ENCODE measurements at regions not wholly inside any gene's neighbourhood (a gene's known extent, or its start where the extent isn't known, plus 50 kb on each side); places are given as distances from the start of the nearest gene placed in this dataset.

GRCh38 chr6:14814016-14814415 is 431.9 kb upstream of the JARID2 start:
- Histone ChIP-seq H3K4me1 (no peaks in the 10 kb centered on the region), H3K4me3 (ENCODE audit: low read depth, low read length) (no peak overlapping the region), H3K27ac (no peak overlapping the region), H3K9me3 (ENCODE audit: control insufficient read depth, low read length) (no peaks in the 10 kb centered on the region), H3K9ac (no peak overlapping the region), H3K4me2 (ENCODE audit: low read length) (no peak overlapping the region), H3K36me3 (ENCODE audit: control insufficient read depth, insufficient read depth, low read length) (no peaks in the 10 kb centered on the region), H2AFZ (no peak overlapping the region), H3K27me3 (ENCODE audit: control insufficient read depth, insufficient read depth, low read length) (no peaks in the 10 kb centered on the region), H3K79me2 (no peaks in the 10 kb centered on the region)
- TF ChIP-seq CTCF (IDR thresholded peaks at IDR 0.05): no peak

- no peaks in the 10 kb centered on the region for H3K4me1 ChIP-seq
- no peaks in the 10 kb centered on the region for H3K9me3 ChIP-seq (ENCODE audit: control insufficient read depth, low read length)
- H3K36me3 ChIP-seq (ENCODE audit: control insufficient read depth, insufficient read depth, low read length): no peaks in the 10 kb centered on the region
- no peak overlapping the region for H3K4me2 ChIP-seq (ENCODE audit: low read length)
- no peaks in the 10 kb centered on the region for H3K79me2 ChIP-seq
- H3K27me3 ChIP-seq (ENCODE audit: control insufficient read depth, insufficient read depth, low read length): no peaks in the 10 kb centered on the region
- no peak for TF ChIP-seq CTCF (IDR thresholded peaks at IDR 0.05)
- no peak overlapping the region for H2AFZ ChIP-seq
- H3K27ac ChIP-seq: no peak overlapping the region
- no peak overlapping the region for H3K9ac ChIP-seq
- no peak overlapping the region for H3K4me3 ChIP-seq (ENCODE audit: low read depth, low read length)
Measured at GRCh38 chr6:14816116-14816859, 429.6 kb upstream of the JARID2 start.

GRCh38 chr6:14817074-14817473 is 428.8 kb upstream of the JARID2 start:
- Histone ChIP-seq H3K4me2 (ENCODE audit: low read length) (no peak overlapping the region), H3K9ac (no peak overlapping the region), H3K27me3 (ENCODE audit: control insufficient read depth, insufficient read depth, low read length) (no peaks in the 10 kb centered on the region), H3K27ac (no peak overlapping the region), H3K36me3 (ENCODE audit: control insufficient read depth, insufficient read depth, low read length) (no peaks in the 10 kb centered on the region), H3K9me3 (ENCODE audit: control insufficient read depth, low read length) (no peaks in the 10 kb centered on the region), H2AFZ (no peak overlapping the region), H3K4me3 (ENCODE audit: low read depth, low read length) (no peak overlapping the region), H3K79me2 (no peaks in the 10 kb centered on the region), H3K4me1 (no peaks in the 10 kb centered on the region)
- no peak for TF ChIP-seq CTCF (IDR thresholded peaks at IDR 0.05)

- TF ChIP-seq CTCF (IDR thresholded peaks at IDR 0.05): no peak
- H3K36me3 ChIP-seq (ENCODE audit: control insufficient read depth, insufficient read depth, low read length): no peaks in the 10 kb centered on the region
- H2AFZ ChIP-seq: no peak overlapping the region
- H3K27me3 ChIP-seq (ENCODE audit: control insufficient read depth, insufficient read depth, low read length): no peaks in the 10 kb centered on the region
- no peaks in the 10 kb centered on the region for H3K79me2 ChIP-seq
- H3K4me2 ChIP-seq (ENCODE audit: low read length): no peak overlapping the region
- no peak overlapping the region for H3K27ac ChIP-seq
- H3K4me3 ChIP-seq (ENCODE audit: low read depth, low read length): no peak overlapping the region
- H3K9me3 ChIP-seq (ENCODE audit: control insufficient read depth, low read length): no peaks in the 10 kb centered on the region
- H3K9ac ChIP-seq: no peak overlapping the region
- H3K4me1 ChIP-seq: no peaks in the 10 kb centered on the region
Measured at GRCh38 chr6:14818422-14818884, 427.4 kb upstream of the JARID2 start.

- Histone ChIP-seq H2AFZ (no peak overlapping the region), H3K9me3 (ENCODE audit: control insufficient read depth, low read length) (no peaks in the 10 kb centered on the region), H3K4me3 (ENCODE audit: low read depth, low read length) (no peak overlapping the region), H3K4me1 (no peaks in the 10 kb centered on the region), H3K79me2 (no peaks in the 10 kb centered on the region), H3K27ac (no peak overlapping the region), H3K27me3 (ENCODE audit: control insufficient read depth, insufficient read depth, low read length) (no peaks in the 10 kb centered on the region), H3K4me2 (ENCODE audit: low read length) (no peak overlapping the region), H3K9ac (no peak overlapping the region), H3K36me3 (ENCODE audit: control insufficient read depth, insufficient read depth, low read length) (no peaks in the 10 kb centered on the region)
- TF ChIP-seq CTCF (IDR thresholded peaks at IDR 0.05): no peak
Measured at GRCh38 chr6:14819001-14819400, 426.9 kb upstream of the JARID2 start.

Measured in parathyroid adenoma (tissue), 2 donors.